ENCODE measurements at regions not wholly inside any gene's neighbourhood (a gene's known extent, or its start where the extent isn't known, plus 50 kb on each side); places are given as distances from the start of the nearest gene placed in this dataset.

DNA sequence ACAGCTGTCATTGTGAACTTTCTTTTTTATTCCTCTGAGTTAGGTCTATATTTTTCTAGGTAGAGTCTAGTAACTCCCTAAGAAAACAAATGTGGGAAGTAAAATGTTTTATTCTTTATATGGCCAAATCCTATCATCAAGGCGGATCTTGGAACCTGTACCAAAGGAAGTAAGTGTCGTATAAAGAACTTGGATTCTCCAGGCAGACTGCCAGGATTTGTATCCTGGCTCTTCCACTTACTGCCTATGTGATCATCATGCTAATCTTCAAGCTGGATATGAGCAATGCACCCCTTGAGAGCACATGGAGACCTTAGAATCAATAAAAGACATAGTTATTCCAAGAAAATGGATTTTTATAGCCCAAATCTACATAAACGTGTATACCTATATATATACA, 286.5 kb downstream of the PCDH17 start:
- Histone ChIP-seq H4K20me1 (replicated peaks; ENCODE audit: insufficient read depth) (no peaks in the 10 kb centered on the region), H3F3A (replicated peaks; ENCODE audit: low read depth) (no peaks in the 10 kb centered on the region), H3K27ac (ENCODE audit: low read depth) (no peak overlapping the region), H3K27me3 (ENCODE audit: insufficient read depth) (no peaks in the 10 kb centered on the region), H3K79me2 (replicated peaks; ENCODE audit: insufficient read depth) (no peaks in the 10 kb centered on the region), H3K4me2 (no peak overlapping the region), H2AFZ (no peak overlapping the region), H3K4me1 (ENCODE audit: insufficient read depth) (no peaks in the 10 kb centered on the region), H3K9me2 (ENCODE audit: insufficient read depth) (no peaks in the 10 kb centered on the region), H3K36me3 (ENCODE audit: insufficient read depth) (no peaks in the 10 kb centered on the region), H3K4me3 (no peak overlapping the region)
- ATAC-seq (no peak), DNase-seq (ENCODE audit: low spot score) (no peak)
- TF ChIP-seq POLR2AphosphoS5 (IDR thresholded peaks at IDR 0.05; ENCODE audit: low read depth) (no peak), EZH2phosphoT487 (IDR thresholded peaks at IDR 0.05; ENCODE audit: unreplicated experiment) (no peak), JUNB (IDR thresholded peaks at IDR 0.05; ENCODE audit: unreplicated experiment) (no peak), EZH2 (IDR thresholded peaks at IDR 0.05; ENCODE audit: low read depth, unreplicated experiment) (no peak), CTCF (conservative IDR thresholded peaks at IDR 0.05; ENCODE audit: low read depth in 2 of 2) (no peak), ZNF462 (CRISPR knock-in tag; IDR thresholded peaks at IDR 0.05) (no peak), CREB1 (CRISPR knock-in tag; IDR thresholded peaks at IDR 0.05; ENCODE audit: low read depth) (no peak), REST (IDR thresholded peaks at IDR 0.05; ENCODE audit: unreplicated experiment) (no peak), ZNF331 (CRISPR knock-in tag; IDR thresholded peaks at IDR 0.05; ENCODE audit: low read depth) (no peak), STAT1 (IDR thresholded peaks at IDR 0.05; ENCODE audit: unreplicated experiment) (no peak), NANOG (IDR thresholded peaks at IDR 0.05; ENCODE audit: borderline replicate concordance) (no peak), ETS1 (IDR thresholded peaks at IDR 0.05) (no peak), ZNF114 (CRISPR knock-in tag; IDR thresholded peaks at IDR 0.05) (no peak)
- no peaks in the 10 kb centered on the region for H3K36me3 Mint-ChIP-seq (ENCODE audit: low read depth)
- H3K4me1 Mint-ChIP-seq, result peaks cover 5% of the 10 kb centered on the region; the same call in 2 of the 3 replicates
- H3K27ac Mint-ChIP-seq, result no peak overlapping the region
- H3K9me3 Mint-ChIP-seq, result no peaks in the 10 kb centered on the region
- no peaks in the 10 kb centered on the region for H3K27me3 Mint-ChIP-seq (ENCODE audit: insufficient read depth, low read depth, poor library complexity)
- no peak overlapping the region for H3K4me3 Mint-ChIP-seq

Measured in GM23338 (cell line).